GM12891 (cell line): ENCODE measurements at regions not wholly inside any gene's neighbourhood (a gene's known extent, or its start where the extent isn't known, plus 50 kb on each side); places are given as distances from the start of the nearest gene placed in this dataset.

Experiments
- POLR2A ChIP-seq: IDR thresholded peaks from 2 replicates; pipeline ENCODE4 v1.6.1; 2011; ENCODE audit warnings: low read depth, low read length, control low read depth
- POLR2AphosphoS5 ChIP-seq: IDR thresholded peaks from 2 replicates; pipeline ENCODE4 v1.6.1; 2011; ENCODE audit warnings: low read depth, low read length, control low read depth
- POU2F2 ChIP-seq: IDR thresholded peaks from 2 replicates; pipeline ENCODE4 v1.6.1; 2011; ENCODE audit warnings: low read depth, mild to moderate bottlenecking, control low read depth, low read length, moderate library complexity
- SPI1 ChIP-seq: IDR thresholded peaks from 2 replicates; pipeline ENCODE4 v1.6.1; 2011; ENCODE audit warnings: low read depth, low read length, control low read depth
- TAF1 ChIP-seq: IDR thresholded peaks from 2 replicates; pipeline ENCODE4 v1.6.1; 2011; ENCODE audit warnings: low read depth, low read length, control low read depth

DNA sequence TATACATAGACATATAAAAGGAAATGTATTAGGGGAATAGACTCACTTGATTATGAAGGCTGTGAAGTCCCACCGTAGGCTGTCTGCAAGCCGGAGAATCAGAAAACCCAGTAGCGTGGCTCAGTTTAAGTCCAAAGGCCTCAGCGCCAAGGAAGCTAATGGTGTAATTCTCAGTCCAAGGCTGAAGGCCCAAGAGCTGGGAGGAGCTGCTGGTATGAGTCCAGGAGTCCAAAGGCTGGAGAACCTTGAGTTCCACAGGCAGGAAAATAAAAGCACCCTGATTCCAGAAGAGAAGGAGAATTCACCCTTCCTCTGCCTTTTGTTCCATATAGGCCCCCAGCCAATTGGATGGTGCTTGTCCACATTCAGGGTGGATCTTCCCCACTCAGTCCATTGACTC, 166.2 kb upstream of the TAC1 start:
- TF ChIP-seq POLR2A: no peak
- no peak for TF ChIP-seq TAF1
- no peak for TF ChIP-seq POLR2AphosphoS5
- no peak for TF ChIP-seq POU2F2
- no peak for TF ChIP-seq SPI1
